WTC11 (cell line): ENCODE measurements at regions not wholly inside any gene's neighbourhood (a gene's known extent, or its start where the extent isn't known, plus 50 kb on each side); places are given as distances from the start of the nearest gene placed in this dataset.

Experiments used
- AFF4 ChIP-seq: sonication (generic); formaldehyde crosslinking; IDR thresholded peaks from 2 replicates; pipeline ENCODE4 v1.8.1; 2023; ENCODE audit warnings: mild to moderate bottlenecking, missing genetic modification reagents, borderline replicate concordance
- CREB1 ChIP-seq: sonication (generic); formaldehyde crosslinking; IDR thresholded peaks from 2 replicates; pipeline ENCODE4 v1.8.0; 2023; ENCODE audit warnings: mild to moderate bottlenecking, missing genetic modification reagents
- CTCF ChIP-seq: fragments of 200-600 bp; IDR thresholded peaks from 2 replicates; pipeline ENCODE4 v1.8.0; 2022; ENCODE audit warnings: antibody characterized with exemption
- ELF4 ChIP-seq: sonication (generic); formaldehyde crosslinking; IDR thresholded peaks from 2 replicates; pipeline ENCODE4 v1.8.1; 2022; ENCODE audit warnings: low read depth, mild to moderate bottlenecking, moderate library complexity, missing genetic modification reagents
- GABPB1 ChIP-seq: sonication (generic); formaldehyde crosslinking; IDR thresholded peaks from 2 replicates; pipeline ENCODE4 v1.8.1; 2023; ENCODE audit warnings: mild to moderate bottlenecking, missing genetic modification reagents
- JAZF1 ChIP-seq: fragments of 250-450 bp; sonication (Bioruptor Pico); IDR thresholded peaks from 2 replicates; pipeline ENCODE4 v1.9.0; 2021; ENCODE audit warnings: moderate library complexity, mild to moderate bottlenecking, inconsistent platforms
- ZNF121 ChIP-seq: sonication (generic); formaldehyde crosslinking; IDR thresholded peaks from 2 replicates; pipeline ENCODE4 v1.8.0; 2023; ENCODE audit warnings: missing genetic modification reagents
- ZNF232 ChIP-seq: sonication (generic); formaldehyde crosslinking; IDR thresholded peaks from 2 replicates; pipeline ENCODE4 v1.8.0; 2022; ENCODE audit warnings: mild to moderate bottlenecking, missing genetic modification reagents
- TF ChIP-seq, protein P1 (sequence below): sonication (generic); formaldehyde crosslinking; IDR thresholded peaks from 2 replicates; pipeline ENCODE4 v1.8.1; 2022; ENCODE audit warnings: low read depth, missing genetic modification reagents, borderline replicate concordance
- TF ChIP-seq, protein P2 (sequence below): sonication (generic); formaldehyde crosslinking; IDR thresholded peaks from 2 replicates; pipeline ENCODE4 v1.8.0; 2023; ENCODE audit warnings: mild to moderate bottlenecking, missing genetic modification reagents
- TF ChIP-seq, protein P3 (sequence below): sonication (generic); formaldehyde crosslinking; conservative IDR thresholded peaks from 2 replicates; pipeline ENCODE4 v1.8.1; 2022; ENCODE audit warnings: mild to moderate bottlenecking, missing genetic modification reagents
- TF ChIP-seq, protein P4 (sequence below): sonication (generic); formaldehyde crosslinking; IDR thresholded peaks from 2 replicates; pipeline ENCODE4 v1.8.1; 2022; ENCODE audit warnings: low read depth, mild to moderate bottlenecking, moderate library complexity, missing genetic modification reagents, borderline replicate concordance
- TF ChIP-seq, protein P5 (sequence below): sonication (generic); formaldehyde crosslinking; IDR thresholded peaks from 2 replicates; pipeline ENCODE4 v1.8.0; 2022; ENCODE audit warnings: mild to moderate bottlenecking, missing genetic modification reagents

GRCh38 chr1:59025898-59026426 is 242.1 kb upstream of the JUN start:
- no peak for TF ChIP-seq CTCF
- TF ChIP-seq, protein P1, sequence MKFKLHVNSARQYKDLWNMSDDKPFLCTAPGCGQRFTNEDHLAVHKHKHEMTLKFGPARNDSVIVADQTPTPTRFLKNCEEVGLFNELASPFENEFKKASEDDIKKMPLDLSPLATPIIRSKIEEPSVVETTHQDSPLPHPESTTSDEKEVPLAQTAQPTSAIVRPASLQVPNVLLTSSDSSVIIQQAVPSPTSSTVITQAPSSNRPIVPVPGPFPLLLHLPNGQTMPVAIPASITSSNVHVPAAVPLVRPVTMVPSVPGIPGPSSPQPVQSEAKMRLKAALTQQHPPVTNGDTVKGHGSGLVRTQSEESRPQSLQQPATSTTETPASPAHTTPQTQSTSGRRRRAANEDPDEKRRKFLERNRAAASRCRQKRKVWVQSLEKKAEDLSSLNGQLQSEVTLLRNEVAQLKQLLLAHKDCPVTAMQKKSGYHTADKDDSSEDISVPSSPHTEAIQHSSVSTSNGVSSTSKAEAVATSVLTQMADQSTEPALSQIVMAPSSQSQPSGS = no peak
- TF ChIP-seq, protein P2, sequence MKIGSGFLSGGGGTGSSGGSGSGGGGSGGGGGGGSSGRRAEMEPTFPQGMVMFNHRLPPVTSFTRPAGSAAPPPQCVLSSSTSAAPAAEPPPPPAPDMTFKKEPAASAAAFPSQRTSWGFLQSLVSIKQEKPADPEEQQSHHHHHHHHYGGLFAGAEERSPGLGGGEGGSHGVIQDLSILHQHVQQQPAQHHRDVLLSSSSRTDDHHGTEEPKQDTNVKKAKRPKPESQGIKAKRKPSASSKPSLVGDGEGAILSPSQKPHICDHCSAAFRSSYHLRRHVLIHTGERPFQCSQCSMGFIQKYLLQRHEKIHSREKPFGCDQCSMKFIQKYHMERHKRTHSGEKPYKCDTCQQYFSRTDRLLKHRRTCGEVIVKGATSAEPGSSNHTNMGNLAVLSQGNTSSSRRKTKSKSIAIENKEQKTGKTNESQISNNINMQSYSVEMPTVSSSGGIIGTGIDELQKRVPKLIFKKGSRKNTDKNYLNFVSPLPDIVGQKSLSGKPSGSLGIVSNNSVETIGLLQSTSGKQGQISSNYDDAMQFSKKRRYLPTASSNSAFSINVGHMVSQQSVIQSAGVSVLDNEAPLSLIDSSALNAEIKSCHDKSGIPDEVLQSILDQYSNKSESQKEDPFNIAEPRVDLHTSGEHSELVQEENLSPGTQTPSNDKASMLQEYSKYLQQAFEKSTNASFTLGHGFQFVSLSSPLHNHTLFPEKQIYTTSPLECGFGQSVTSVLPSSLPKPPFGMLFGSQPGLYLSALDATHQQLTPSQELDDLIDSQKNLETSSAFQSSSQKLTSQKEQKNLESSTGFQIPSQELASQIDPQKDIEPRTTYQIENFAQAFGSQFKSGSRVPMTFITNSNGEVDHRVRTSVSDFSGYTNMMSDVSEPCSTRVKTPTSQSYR = no peak
- TF ChIP-seq CREB1 (CRISPR knock-in tag) = no peak
- TF ChIP-seq ELF4 = no peak
- TF ChIP-seq AFF4 (CRISPR knock-in tag) = no peak
- TF ChIP-seq ZNF232 (CRISPR knock-in tag) = no peak
- TF ChIP-seq, protein P3, sequence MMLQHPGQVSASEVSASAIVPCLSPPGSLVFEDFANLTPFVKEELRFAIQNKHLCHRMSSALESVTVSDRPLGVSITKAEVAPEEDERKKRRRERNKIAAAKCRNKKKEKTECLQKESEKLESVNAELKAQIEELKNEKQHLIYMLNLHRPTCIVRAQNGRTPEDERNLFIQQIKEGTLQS (CRISPR knock-in tag) = no peak
- no peak for TF ChIP-seq JAZF1
- no peak for TF ChIP-seq GABPB1 (CRISPR knock-in tag)
- TF ChIP-seq ZNF121 (CRISPR knock-in tag) = no peak
- TF ChIP-seq, protein P4, sequence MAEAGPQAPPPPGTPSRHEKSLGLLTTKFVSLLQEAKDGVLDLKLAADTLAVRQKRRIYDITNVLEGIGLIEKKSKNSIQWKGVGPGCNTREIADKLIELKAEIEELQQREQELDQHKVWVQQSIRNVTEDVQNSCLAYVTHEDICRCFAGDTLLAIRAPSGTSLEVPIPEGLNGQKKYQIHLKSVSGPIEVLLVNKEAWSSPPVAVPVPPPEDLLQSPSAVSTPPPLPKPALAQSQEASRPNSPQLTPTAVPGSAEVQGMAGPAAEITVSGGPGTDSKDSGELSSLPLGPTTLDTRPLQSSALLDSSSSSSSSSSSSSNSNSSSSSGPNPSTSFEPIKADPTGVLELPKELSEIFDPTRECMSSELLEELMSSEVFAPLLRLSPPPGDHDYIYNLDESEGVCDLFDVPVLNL (CRISPR knock-in tag) = no peak
- TF ChIP-seq, protein P5, sequence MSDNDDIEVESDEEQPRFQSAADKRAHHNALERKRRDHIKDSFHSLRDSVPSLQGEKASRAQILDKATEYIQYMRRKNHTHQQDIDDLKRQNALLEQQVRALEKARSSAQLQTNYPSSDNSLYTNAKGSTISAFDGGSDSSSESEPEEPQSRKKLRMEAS (CRISPR knock-in tag) = no peak
